Esophagus squamous epithelium (tissue), 4 donors: ENCODE measurements at regions not wholly inside any gene's neighbourhood (a gene's known extent, or its start where the extent isn't known, plus 50 kb on each side); places are given as distances from the start of the nearest gene placed in this dataset.

Experiments used
- CTCF ChIP-seq, 6 experiments: fragments of 450-650 bp in 4 of 6; fragments of 200-600 bp in 2 of 6; sonication (generic) in 2 of 6; IDR thresholded peaks; one replicate each; pipeline ENCODE4 v1.5.1; 2016 to 2019; ENCODE audit warnings: antibody characterized with exemption in 6 of 6, mild to moderate bottlenecking in 4 of 6, moderate library complexity in 4 of 6
- POLR2A ChIP-seq, 4 donors: fragments of 450-650 bp; IDR thresholded peaks; one replicate each; pipeline ENCODE4 v1.6.1; 2017; ENCODE audit warnings: antibody characterized with exemption in 4 of 4, mild to moderate bottlenecking in 4 of 4, moderate library complexity in 3 of 4

DNA sequence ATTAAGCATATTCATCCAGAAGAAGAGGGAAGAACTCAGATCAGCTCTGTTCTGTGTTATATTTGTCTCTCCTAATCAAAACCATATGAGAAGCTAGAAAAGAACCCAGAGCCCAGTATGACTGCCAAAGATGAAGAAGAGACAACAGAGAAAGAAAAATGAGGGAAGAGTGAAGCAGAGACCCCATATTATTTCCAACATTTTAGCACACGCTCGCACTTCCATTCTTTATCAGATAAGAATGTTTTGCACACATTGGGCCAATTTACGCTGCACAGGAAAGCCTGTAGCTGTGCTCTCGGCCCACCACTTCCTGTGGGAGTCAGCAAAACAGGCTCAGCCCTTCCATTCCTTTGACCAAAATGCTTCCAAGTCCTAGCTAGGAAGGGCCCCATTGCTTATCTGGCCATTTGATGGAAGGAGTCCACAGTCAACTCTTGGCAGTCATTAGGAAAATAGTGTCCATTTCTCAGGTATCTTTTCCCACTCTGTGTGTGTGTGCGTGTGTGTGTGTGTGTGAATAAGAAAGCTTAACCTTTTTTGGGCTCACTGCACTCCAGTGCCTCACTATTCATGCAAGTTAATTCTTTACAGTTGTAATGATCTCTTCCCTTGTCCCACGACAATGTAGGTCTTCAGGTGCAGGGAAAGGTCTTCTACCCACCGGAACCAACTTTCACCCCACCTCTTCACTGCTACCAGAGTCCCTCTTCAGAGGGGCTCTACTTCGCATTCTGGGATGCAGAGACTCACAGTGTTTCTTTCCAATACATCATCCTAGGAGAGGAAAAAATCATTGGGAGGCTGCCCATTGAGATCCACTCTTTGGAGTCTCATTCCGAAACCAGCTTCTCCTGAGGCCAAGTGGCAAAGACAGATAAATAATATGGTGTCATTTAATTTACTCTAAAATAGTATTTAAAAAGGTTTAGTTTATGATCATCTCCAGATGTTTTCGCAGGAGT lies 237.5 kb downstream of the COG6 start:
- no peak for TF ChIP-seq POLR2A (IDR thresholded peaks at IDR 0.05)
- TF ChIP-seq CTCF (IDR thresholded peaks at IDR 0.05): no peak
